Panc1 (cell line): ENCODE measurements at regions not wholly inside any gene's neighbourhood (a gene's known extent, or its start where the extent isn't known, plus 50 kb on each side); places are given as distances from the start of the nearest gene placed in this dataset.
A peak's percentile ranks its signal among the peaks of the same experiment; 100 is the strongest.

Experiments used
- ATAC-seq: fragments of 200-7000 bp; cut with Tn5 transposase; 2 replicates; pipeline ENCODE4 v1.9.1; 2020; ENCODE audit warnings: mild to moderate bottlenecking, moderate library complexity
- BruUV-seq: library from RNA; stranded (reverse); fragments of 400-500 nt; replicated peaks from 2 replicates; lab custom pipeline; 2021; lab: Mats Ljungman, UMichigan
- CTCF ChIA-PET: fragments of 300-600 bp; sonication (Branson Sonifier 250); formaldehyde crosslinking; loops from one replicate; lab custom pipeline; 2022; ENCODE audit warnings: antibody characterized with exemption; lab: Charles Lee
- POLR2A ChIA-PET: fragments of 300-600 bp; sonication (Branson Sonifier 250); formaldehyde crosslinking; loops from one replicate; lab custom pipeline; 2022; ENCODE audit warnings: antibody characterized with exemption; lab: Charles Lee
- DNase-seq: peaks from one replicate; pipeline ENCODE4 v3.0.0-alpha.2; 2010; ENCODE audit warnings: low read depth, low spot score
- H3K27ac ChIP-seq: 2 replicates; pipeline ENCODE4 v1.5.1; 2011; ENCODE audit warnings: mild to moderate bottlenecking, low read length, inconsistent platforms
- H3K27me3 ChIP-seq: fragments of 200-500 bp; sonication (Bioruptor generic); 2 replicates; pipeline ENCODE4 v1.6.0; 2014; ENCODE audit warnings: low read length, inconsistent platforms; ENCODE audit not compliant: control insufficient read depth, insufficient read depth
- H3K36me3 ChIP-seq: fragments of 200-500 bp; sonication (Bioruptor generic); 2 replicates; pipeline ENCODE4 v1.5.1; 2014; ENCODE audit warnings: inconsistent platforms, mild to moderate bottlenecking, low read length, moderate library complexity; ENCODE audit not compliant: control insufficient read depth, insufficient read depth
- H3K4me1 ChIP-seq: 2 replicates; pipeline ENCODE4 v1.5.1; 2011; ENCODE audit warnings: inconsistent platforms, mild to moderate bottlenecking, low read length, moderate library complexity; ENCODE audit not compliant: control insufficient read depth, insufficient read depth
- H3K4me3 ChIP-seq, 2 experiments: 2 replicates each; pipeline ENCODE4 v1.5.1; 2011 to 2012; ENCODE audit warnings: low read depth in 2 of 2, low read length in 2 of 2, mild to moderate bottlenecking in 2 of 2, inconsistent platforms in 1 of 2, moderate library complexity in 1 of 2
- H3K9me3 ChIP-seq: fragments of 200-500 bp; sonication (Bioruptor generic); 2 replicates; pipeline ENCODE4 v1.5.1; 2014; ENCODE audit warnings: low read depth, mild to moderate bottlenecking, inconsistent platforms, low read length, moderate library complexity; ENCODE audit not compliant: control insufficient read depth, insufficient read depth
- POLR2AphosphoS5 ChIP-seq: IDR thresholded peaks from 2 replicates; pipeline ENCODE4 v1.6.1; 2012; ENCODE audit warnings: mild to moderate bottlenecking, low read depth, low read length, moderate library complexity
- REST ChIP-seq, 2 experiments: IDR thresholded peaks; 2 replicates each; pipeline ENCODE4 v1.6.1; 2011 to 2012; ENCODE audit warnings: low read depth in 2 of 2, control low read depth in 1 of 2, low read length in 1 of 2, mild to moderate bottlenecking in 1 of 2, moderate library complexity in 1 of 2; ENCODE audit not compliant: insufficient read depth in 1 of 2
- SIN3A ChIP-seq: IDR thresholded peaks from 2 replicates; pipeline ENCODE4 v1.6.1; 2012; ENCODE audit warnings: low read depth, mild to moderate bottlenecking, low read length, moderate library complexity, borderline replicate concordance; ENCODE audit not compliant: insufficient read depth
- TCF7L2 ChIP-seq: IDR thresholded peaks from 2 replicates; pipeline ENCODE4 v1.6.1; 2011; ENCODE audit warnings: mild to moderate bottlenecking, low read depth, low read length, inconsistent platforms
- in situ Hi-C: cut with HindIII; loops from 2 replicates; pipeline ENCODE4 v1.10.0; 2016; ENCODE audit warnings: low sequenced_read_pairs, low pct_unique_long_range_greater_than_20kb
- intact Hi-C: fragments of 100-400 bp; cut with micrococcal nuclease; formaldehyde crosslinking; loops from one replicate; pipeline ENCODE4 v1.10.0; 2022; ENCODE audit not compliant: unreplicated experiment
- TF ChIP-seq, protein P1 (sequence below): fragments of 450-650 bp; IDR thresholded peaks from 2 replicates; pipeline ENCODE4 v1.5.1; 2017; ENCODE audit warnings: mild to moderate bottlenecking

- intact Hi-C loops: no loop called here
- no TSS peak for BruUV-seq
- ChIA-PET CTCF (interaction anchor here (0.6 kb wide), 1 partner anchor 170 kb away, joined by 4 read pairs; no protein-coding TSS in a partner anchor), POLR2A (no interaction called here)
- H3K27ac ChIP-seq: no peak overlapping the region
- in situ Hi-C loops: no loop called here
- H3K4me3 ChIP-seq: no peak overlapping the region
- ATAC-seq (peak; percentile 81), DNase-seq (no peak)
- H3K4me1 ChIP-seq: peaks cover 6% of the 10 kb centered on the region; the same call in 1 of the 2 replicates
- H3K36me3 ChIP-seq: no peaks in the 10 kb centered on the region
- H3K9me3 ChIP-seq: no peaks in the 10 kb centered on the region
- H3K27me3 ChIP-seq: no peaks in the 10 kb centered on the region
- TF ChIP-seq, protein P1, sequence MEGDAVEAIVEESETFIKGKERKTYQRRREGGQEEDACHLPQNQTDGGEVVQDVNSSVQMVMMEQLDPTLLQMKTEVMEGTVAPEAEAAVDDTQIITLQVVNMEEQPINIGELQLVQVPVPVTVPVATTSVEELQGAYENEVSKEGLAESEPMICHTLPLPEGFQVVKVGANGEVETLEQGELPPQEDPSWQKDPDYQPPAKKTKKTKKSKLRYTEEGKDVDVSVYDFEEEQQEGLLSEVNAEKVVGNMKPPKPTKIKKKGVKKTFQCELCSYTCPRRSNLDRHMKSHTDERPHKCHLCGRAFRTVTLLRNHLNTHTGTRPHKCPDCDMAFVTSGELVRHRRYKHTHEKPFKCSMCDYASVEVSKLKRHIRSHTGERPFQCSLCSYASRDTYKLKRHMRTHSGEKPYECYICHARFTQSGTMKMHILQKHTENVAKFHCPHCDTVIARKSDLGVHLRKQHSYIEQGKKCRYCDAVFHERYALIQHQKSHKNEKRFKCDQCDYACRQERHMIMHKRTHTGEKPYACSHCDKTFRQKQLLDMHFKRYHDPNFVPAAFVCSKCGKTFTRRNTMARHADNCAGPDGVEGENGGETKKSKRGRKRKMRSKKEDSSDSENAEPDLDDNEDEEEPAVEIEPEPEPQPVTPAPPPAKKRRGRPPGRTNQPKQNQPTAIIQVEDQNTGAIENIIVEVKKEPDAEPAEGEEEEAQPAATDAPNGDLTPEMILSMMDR: no peak
- TF ChIP-seq SIN3A: no peak
- TF ChIP-seq REST (IDR thresholded peaks at IDR 0.05; ENCODE audit: insufficient read depth in 1 of 2, low read depth in 2 of 2, low read length in 1 of 2): no peak
- no peak for TF ChIP-seq POLR2AphosphoS5
- no peak for TF ChIP-seq TCF7L2
These were observed 129.7 kb upstream of the TPM1 start for GRCh38 chr15:62912808-62913207.

GRCh38 chr15:62913246-62913645 is 129.3 kb upstream of the TPM1 start:
- DNase-seq (no peak), ATAC-seq (0 out of 2 replicates have a peak, but pooled peaks have one; percentile 21)
- no peaks in the 10 kb centered on the region for H3K27me3 ChIP-seq
- no peak overlapping the region for H3K27ac ChIP-seq
- H3K4me3 ChIP-seq: no peak overlapping the region
- H3K4me1 ChIP-seq: peaks cover 6% of the 10 kb centered on the region; the same call in 1 of the 2 replicates
- no peaks in the 10 kb centered on the region for H3K9me3 ChIP-seq
- in situ Hi-C loops: no loop called here
- H3K36me3 ChIP-seq: no peaks in the 10 kb centered on the region
- no peak for TF ChIP-seq TCF7L2
- TF ChIP-seq POLR2AphosphoS5: no peak
- no peak for TF ChIP-seq SIN3A
- TF ChIP-seq, protein P1: no peak
- intact Hi-C loops: no loop called here
- POLR2A ChIA-PET: no interaction called here
- CTCF ChIA-PET: no interaction called here
- BruUV-seq: no TSS peak
